Epithelial cell of proximal tubule (primary cell): ENCODE measurements at regions not wholly inside any gene's neighbourhood (a gene's known extent, or its start where the extent isn't known, plus 50 kb on each side); places are given as distances from the start of the nearest gene placed in this dataset.

Experiments
- DNase-seq: peaks from one replicate; pipeline ENCODE4 v3.0.0-alpha.2; 2011; ENCODE audit warnings: low read depth
- H3K4me3 ChIP-seq: 2 replicates; pipeline ENCODE4 v1.5.1; 2011; ENCODE audit warnings: low read depth, mild to moderate bottlenecking, low read length
- TF ChIP-seq, protein P1 (sequence below): conservative IDR thresholded peaks from 2 replicates; pipeline ENCODE4 v1.5.1; 2012; ENCODE audit warnings: low read depth, mild to moderate bottlenecking, low read length

- no peak overlapping the region for H3K4me3 ChIP-seq
- no peak for DNase-seq
- TF ChIP-seq, protein P1, sequence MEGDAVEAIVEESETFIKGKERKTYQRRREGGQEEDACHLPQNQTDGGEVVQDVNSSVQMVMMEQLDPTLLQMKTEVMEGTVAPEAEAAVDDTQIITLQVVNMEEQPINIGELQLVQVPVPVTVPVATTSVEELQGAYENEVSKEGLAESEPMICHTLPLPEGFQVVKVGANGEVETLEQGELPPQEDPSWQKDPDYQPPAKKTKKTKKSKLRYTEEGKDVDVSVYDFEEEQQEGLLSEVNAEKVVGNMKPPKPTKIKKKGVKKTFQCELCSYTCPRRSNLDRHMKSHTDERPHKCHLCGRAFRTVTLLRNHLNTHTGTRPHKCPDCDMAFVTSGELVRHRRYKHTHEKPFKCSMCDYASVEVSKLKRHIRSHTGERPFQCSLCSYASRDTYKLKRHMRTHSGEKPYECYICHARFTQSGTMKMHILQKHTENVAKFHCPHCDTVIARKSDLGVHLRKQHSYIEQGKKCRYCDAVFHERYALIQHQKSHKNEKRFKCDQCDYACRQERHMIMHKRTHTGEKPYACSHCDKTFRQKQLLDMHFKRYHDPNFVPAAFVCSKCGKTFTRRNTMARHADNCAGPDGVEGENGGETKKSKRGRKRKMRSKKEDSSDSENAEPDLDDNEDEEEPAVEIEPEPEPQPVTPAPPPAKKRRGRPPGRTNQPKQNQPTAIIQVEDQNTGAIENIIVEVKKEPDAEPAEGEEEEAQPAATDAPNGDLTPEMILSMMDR, result no peak
These were observed 171.9 kb downstream of the QRSL1 start for GRCh38 chr6:106801256-106801655.

- TF ChIP-seq, protein P1, result no peak
- DNase-seq, result no peak
- H3K4me3 ChIP-seq, result no peak overlapping the region
These were observed 171.0 kb downstream of the QRSL1 start for GRCh38 chr6:106800379-106800778.

- TF ChIP-seq, protein P1, result no peak
- H3K4me3 ChIP-seq, result peak overlapping the region; percentile 24
- no peak for DNase-seq
These were observed 169.9 kb downstream of the QRSL1 start for GRCh38 chr6:106799031-106799894.

- no peak for DNase-seq
- TF ChIP-seq, protein P1, result no peak
These were observed 167.8 kb downstream of the QRSL1 start for GRCh38 chr6:106797186-106797585.

DNA sequence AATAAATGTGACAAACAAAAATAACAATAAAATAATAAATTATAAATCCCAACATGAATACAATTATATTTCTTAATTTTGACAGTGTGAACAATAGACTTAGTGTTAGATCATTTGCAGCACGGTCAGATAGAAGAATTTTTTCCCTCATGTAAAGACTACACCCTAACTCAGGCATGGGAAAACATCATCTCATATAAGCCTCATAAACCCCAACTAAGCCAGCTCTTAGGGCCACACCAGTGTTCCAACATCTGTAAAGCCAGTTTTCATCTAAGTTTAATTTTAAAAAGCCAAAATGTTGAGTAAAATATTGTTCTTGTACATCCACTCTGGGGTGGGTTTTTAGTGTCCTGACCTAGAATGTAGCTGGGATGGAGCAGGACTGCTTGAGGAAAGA, 167.4 kb downstream of the QRSL1 start:
- DNase-seq, result no peak
- H3K4me3 ChIP-seq, result no peak overlapping the region
- TF ChIP-seq, protein P1, result no peak

More at GRCh38 chr6:106797186-106797585, 167.8 kb downstream of the QRSL1 start:
- no peak overlapping the region for H3K4me3 ChIP-seq

GRCh38 chr6:106794129-106794528, 164.8 kb downstream of the QRSL1 start:
- no peak overlapping the region for H3K4me3 ChIP-seq
- no peak for DNase-seq
- TF ChIP-seq, protein P1, result no peak

DNA sequence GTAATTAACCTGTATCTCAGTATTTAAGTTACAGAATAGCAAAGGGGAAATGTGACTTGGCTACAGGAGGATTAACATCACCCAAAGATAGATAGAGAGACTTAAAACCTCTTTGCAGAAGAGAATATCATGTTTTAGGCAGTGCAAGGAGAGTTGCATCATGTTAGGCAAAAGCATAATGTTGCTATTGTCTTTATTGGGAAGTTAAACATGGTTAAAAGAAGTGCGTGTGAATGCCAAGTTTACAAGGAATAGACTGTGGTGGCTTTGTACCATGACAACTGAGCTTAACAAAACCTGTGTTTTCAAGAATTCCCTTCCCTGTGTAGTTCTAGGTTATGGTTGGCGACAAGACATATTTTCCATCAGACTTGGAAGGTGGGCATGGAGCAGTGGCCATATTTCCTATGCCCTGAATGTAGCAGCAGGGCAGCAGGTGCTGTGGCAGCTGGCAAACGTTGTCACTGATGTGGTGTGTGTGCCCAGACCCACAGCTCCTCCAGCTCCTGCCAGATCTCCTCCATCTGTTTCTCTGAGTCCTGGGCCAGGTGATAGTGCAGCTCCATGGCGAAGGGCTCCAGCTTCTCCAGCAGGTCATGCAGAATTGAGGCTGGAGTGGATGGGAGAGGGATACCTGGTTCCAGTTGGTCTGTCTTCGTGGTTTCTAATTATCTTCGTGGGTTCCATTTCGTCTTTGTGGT, 163.3 kb downstream of the QRSL1 start:
- TF ChIP-seq, protein P1, result no peak
- H3K4me3 ChIP-seq, result no peak overlapping the region
- no peak for DNase-seq
